ENCODE measurements at regions not wholly inside any gene's neighbourhood (a gene's known extent, or its start where the extent isn't known, plus 50 kb on each side); places are given as distances from the start of the nearest gene placed in this dataset.
"Not testable (repeated sequence)": the region's sequence is repeated elsewhere in the genome, so short reads cannot be mapped to it uniquely, and the experiment has no call there.

DNA sequence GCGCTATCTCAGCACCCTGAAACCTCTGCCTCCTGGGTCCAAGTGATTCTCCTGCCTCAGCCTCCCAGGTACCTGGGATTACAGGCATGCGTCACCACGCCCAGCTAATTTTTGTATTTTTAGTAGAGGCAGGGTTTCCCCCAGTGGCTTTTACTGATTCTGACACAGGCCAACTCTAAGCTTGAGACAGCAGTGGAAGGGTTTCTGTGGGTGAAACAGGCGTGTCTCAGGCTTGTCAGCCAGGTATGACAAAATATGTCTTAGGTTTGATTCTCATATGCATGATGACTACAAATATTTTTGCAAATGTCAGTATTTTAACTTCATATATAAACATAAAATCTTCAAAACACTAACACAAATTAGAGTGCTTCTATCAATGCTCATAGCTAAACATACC lies 952.8 kb upstream of the CDH18 start:
- H3K27ac ChIP-seq, H3K4me3 ChIP-seq, H3K9me3 ChIP-seq, ATAC-seq, H3K36me3 ChIP-seq, H3K27me3 ChIP-seq, H3K4me1 ChIP-seq: not testable (repeated sequence)
- WGBS, 2 donors (ENCODE audit: low coverage in 1 of 2): no CpG with 5 or more reads among the region's 4 CpGs

DNA sequence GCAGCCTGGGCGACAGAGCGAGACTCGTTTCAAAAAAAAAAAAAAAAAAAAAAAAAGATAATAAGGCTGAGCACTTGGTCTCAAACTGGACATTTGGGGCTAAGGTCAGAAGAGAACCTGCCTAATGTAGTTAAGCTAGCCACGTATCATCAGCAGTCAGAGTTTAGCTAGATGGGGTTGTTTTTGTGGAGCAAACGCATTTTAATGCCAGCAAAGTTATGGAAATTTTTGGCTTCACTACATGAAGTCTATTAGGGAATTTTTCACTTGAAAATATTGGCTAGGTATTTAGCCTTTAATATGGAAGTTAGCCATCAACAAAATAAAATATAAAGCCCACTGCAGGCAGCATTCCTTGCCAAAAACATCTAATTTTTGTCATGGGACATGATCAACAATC lies 902.9 kb upstream of the CDH18 start:
- WGBS, 2 donors (ENCODE audit: low coverage in 1 of 2): 51 to 65% methylated on average over 2 of the region's 5 CpGs
- H3K4me1 ChIP-seq, ATAC-seq, H3K27ac ChIP-seq, H3K27me3 ChIP-seq, H3K36me3 ChIP-seq, H3K9me3 ChIP-seq, H3K4me3 ChIP-seq: not testable (repeated sequence)

DNA sequence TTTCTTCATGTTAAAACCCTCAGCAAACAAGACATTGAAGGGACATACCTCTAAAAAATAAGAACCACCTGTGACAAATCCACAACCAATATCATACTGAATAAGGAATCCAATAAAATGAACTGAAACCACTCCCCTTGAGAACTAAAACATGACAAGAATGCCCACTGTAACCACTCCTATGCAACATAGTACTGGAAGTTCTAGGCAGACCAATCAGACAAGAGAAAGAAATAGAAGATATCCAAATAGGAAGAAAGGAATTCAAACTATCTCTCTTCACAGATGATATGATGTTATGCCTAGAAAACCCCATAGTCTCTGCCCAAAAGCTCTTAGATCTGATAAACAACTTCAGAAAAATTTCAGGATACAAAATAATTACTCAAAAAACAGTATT lies 887.7 kb upstream of the CDH18 start:
- H3K9me3 ChIP-seq, H3K27ac ChIP-seq, H3K36me3 ChIP-seq, ATAC-seq, H3K27me3 ChIP-seq, H3K4me1 ChIP-seq, H3K4me3 ChIP-seq: not testable (repeated sequence)

DNA sequence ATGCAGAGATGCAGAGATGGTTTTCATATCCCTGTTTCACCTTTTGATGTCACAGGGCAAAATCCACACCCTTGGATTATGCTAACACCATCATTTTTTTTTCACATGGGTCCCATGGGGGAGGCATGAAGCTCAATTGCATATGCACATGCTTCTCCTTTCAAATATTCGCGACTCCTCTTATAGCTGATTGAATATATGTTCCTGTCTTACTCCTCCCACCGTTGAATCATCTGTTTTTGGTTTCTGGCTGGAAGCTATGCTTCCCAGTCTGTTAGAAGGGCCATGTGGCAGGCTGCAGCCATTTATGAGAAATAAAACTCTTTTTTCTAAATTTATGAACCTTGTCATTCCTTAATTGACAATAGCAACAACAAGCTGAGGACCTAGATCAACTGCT lies 877.9 kb upstream of the CDH18 start:
- no CpG with 5 or more reads among the region's 3 CpGs for WGBS, 2 donors (ENCODE audit: low coverage in 1 of 2)
- H3K4me1 ChIP-seq, H3K4me3 ChIP-seq: not testable (repeated sequence)

DNA sequence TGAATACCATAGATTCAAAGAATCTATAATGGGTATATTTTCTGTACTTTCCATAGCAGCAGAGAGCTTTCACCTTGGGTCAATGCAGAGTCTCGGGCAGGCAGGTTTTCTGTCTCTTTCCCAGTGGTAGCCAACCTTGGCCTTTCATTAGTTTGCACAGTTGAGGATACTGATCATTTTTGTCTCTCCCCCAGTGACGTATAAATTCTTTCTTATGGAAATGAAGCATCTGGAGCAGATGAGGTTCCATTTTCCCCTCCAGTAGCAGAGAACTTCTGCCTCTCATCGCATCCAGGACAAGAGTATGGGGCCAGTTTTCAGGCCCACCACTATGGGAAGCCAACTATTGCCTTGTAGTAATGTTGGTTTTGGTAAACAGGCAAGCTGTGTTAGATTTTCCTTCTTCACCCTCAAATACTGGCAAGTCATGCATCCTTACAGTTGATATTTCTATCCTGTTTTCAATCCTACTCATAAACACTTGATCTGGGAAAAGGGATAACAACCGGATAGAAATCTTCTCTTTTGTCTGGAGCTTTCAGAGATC lies 845.2 kb upstream of the CDH18 start:
- H3K4me1 ChIP-seq: no peaks in the 10 kb centered on the region
- no peaks in the 10 kb centered on the region for H3K36me3 ChIP-seq
- 63 to 81% methylated on average over 3 to 4 of the region's 4 CpGs for WGBS, 2 donors (ENCODE audit: low coverage in 1 of 2)
- no peak overlapping the region for H3K27ac ChIP-seq
- TF ChIP-seq POLR2AphosphoS5 (IDR thresholded peaks at IDR 0.05) (no peak), POLR2A (IDR thresholded peaks at IDR 0.05) (no peak), EP300 (IDR thresholded peaks at IDR 0.05) (no peak)
- TF ChIP-seq, protein P1, sequence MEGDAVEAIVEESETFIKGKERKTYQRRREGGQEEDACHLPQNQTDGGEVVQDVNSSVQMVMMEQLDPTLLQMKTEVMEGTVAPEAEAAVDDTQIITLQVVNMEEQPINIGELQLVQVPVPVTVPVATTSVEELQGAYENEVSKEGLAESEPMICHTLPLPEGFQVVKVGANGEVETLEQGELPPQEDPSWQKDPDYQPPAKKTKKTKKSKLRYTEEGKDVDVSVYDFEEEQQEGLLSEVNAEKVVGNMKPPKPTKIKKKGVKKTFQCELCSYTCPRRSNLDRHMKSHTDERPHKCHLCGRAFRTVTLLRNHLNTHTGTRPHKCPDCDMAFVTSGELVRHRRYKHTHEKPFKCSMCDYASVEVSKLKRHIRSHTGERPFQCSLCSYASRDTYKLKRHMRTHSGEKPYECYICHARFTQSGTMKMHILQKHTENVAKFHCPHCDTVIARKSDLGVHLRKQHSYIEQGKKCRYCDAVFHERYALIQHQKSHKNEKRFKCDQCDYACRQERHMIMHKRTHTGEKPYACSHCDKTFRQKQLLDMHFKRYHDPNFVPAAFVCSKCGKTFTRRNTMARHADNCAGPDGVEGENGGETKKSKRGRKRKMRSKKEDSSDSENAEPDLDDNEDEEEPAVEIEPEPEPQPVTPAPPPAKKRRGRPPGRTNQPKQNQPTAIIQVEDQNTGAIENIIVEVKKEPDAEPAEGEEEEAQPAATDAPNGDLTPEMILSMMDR (IDR thresholded peaks at IDR 0.05): no peak
- H3K9me3 ChIP-seq: no peaks in the 10 kb centered on the region
- no peak overlapping the region for H3K4me3 ChIP-seq
- no peaks in the 10 kb centered on the region for H3K27me3 ChIP-seq
- ATAC-seq: no peak

More for the DNA sequence above, 877.9 kb upstream of the CDH18 start:
- not testable (repeated sequence) for H3K9me3 ChIP-seq, H3K36me3 ChIP-seq, H3K27ac ChIP-seq, H3K27me3 ChIP-seq, ATAC-seq

DNA sequence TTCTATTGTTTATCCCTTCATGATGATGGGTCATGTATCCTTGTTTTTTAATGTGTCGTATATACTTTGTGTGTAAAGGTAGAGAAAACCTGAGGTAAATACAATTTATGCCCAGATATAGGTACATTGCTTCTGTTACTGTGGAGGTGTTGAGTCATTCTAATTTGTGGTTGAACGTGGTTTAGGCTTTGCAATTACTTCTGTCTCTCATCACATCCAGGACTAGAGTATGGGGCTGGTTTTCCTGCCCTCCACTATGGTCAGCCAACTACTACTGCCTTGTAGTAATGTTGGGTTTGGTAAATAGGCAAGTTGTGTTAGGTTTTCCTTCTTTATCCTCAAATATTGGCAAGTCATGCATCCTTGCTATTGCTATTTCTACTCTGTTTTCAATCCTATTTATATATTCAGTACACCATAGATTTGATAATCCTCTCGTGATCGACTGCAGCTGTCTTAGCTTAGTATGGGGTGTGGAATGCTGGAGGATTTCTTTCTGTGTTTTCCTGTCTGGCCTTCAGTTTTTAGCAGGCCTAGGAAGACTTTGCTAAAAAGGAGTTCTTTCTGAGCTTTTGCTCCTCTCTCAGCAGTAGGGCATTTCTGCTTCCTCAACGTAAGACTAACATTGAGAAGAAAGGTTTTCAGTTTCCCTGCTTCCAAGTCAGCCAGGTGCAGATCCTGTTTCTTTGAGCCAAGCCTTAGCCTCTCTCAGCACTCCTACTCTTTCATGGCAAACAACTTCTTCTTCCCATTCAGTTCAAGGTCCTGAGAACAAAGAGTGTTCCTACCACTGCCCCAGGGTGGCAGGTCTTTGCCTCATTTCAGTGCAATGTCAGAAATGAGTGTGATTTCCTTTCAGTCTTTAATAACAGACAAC lies 844.4 kb upstream of the CDH18 start:
- Histone ChIP-seq H3K27ac (no peak overlapping the region), H3K4me1 (no peaks in the 10 kb centered on the region), H3K36me3 (no peaks in the 10 kb centered on the region), H3K9me3 (no peaks in the 10 kb centered on the region), H3K4me3 (no peak overlapping the region), H3K27me3 (no peaks in the 10 kb centered on the region)
- WGBS, 2 donors (ENCODE audit: low coverage in 1 of 2): 51 to 76% methylated on average over 5 of the region's 5 CpGs
- TF ChIP-seq EP300 (IDR thresholded peaks at IDR 0.05) (no peak), POLR2AphosphoS5 (IDR thresholded peaks at IDR 0.05) (no peak), POLR2A (IDR thresholded peaks at IDR 0.05) (no peak)
- TF ChIP-seq, protein P1 (IDR thresholded peaks at IDR 0.05): no peak
- ATAC-seq: no peak

DNA sequence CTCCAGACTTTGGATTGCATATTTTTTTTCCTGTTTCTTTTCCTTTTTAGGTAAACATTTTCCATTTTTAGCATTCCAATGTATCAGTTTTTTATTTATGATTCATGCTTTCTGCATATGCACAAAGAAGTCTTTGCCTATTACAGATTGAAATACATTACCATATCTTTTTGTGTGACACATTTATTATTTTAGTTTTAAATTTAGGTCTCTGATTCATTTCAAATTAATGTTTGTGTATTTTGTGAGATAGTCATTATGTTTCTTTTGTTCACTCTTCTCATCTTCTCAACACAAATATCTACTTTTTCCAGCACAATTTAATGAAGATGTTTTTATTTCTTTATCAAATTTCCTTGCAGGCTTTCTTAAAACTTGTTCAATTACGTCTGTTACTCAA lies 838.0 kb upstream of the CDH18 start:
- H3K36me3 ChIP-seq, ATAC-seq: not testable (repeated sequence)
- WGBS, 2 donors (ENCODE audit: low coverage in 1 of 2): 63 to 86% methylated on average over 1 of the region's 1 CpG

DNA sequence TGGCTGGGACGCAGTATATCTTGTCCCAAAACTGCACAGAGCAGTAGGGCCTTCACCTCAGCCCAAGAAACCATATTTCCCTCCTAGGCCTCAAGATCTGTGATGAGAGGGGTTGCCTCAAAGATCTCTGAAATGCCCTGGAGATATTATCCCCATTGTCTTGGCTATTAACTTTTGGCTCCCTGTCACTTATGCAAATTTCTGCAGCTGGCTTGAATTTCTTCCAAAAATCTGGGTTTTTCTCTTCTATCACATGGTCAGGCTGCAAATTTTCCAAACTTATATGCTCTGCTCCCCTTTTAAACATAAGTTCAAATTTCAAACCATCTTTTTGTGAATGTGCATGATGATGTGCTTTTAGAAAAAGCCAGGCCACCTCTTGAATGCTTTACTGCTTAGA lies 809.2 kb upstream of the CDH18 start:
- not testable (repeated sequence) for H3K4me3 ChIP-seq, H3K36me3 ChIP-seq, H3K27me3 ChIP-seq, H3K27ac ChIP-seq, ATAC-seq, H3K9me3 ChIP-seq, H3K4me1 ChIP-seq
- no CpG with 5 or more reads among the region's 1 CpG for WGBS, 2 donors (ENCODE audit: low coverage in 1 of 2)

More for the DNA sequence above, 838.0 kb upstream of the CDH18 start:
- H3K27ac ChIP-seq, H3K9me3 ChIP-seq, H3K4me1 ChIP-seq, H3K4me3 ChIP-seq, H3K27me3 ChIP-seq: not testable (repeated sequence)

DNA sequence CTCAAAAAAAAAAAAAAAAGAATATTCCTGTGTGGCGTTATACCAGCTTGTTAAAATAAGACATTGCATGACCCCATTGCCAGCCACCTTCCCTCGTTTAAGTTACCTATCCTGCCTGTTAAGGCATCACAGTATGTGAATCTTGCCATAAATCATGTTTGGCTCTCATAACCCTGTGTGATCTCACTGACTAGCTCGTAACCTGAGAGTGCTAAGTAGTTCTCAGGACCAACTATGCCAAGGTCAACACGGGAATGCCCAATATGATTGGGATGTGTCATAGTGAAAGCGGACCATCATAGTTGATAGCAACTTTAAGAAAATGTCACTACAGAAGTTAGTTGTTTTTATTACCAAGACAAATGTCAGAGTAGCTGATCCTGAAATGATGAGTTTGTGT lies 796.8 kb upstream of the CDH18 start:
- WGBS, 2 donors (ENCODE audit: low coverage in 1 of 2): 67 to 90% methylated on average over 2 of the region's 5 CpGs
- not testable (repeated sequence) for ATAC-seq

DNA sequence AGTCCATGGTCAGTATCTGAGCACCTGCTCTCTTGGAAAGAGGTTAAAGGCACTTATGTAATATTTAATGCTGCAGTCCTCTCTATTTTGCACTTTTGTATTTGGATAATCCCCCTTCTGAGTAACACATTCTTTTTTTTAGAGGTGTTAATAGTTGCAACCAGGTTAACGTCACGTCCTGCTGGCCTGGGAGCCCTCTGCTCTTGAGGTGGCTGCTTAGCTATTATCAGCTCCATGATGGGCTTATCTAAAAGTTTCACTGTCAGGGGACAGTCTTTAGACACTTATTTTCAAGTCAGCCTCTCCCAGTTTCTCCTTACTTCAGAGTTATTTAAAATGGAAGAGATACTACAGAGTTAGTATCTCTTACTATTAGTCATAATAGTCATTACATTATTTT lies 795.5 kb upstream of the CDH18 start:
- not testable (repeated sequence) for H3K36me3 ChIP-seq, H3K9me3 ChIP-seq, ATAC-seq, H3K4me3 ChIP-seq, H3K4me1 ChIP-seq, H3K27me3 ChIP-seq, H3K27ac ChIP-seq
- 40 to 53% methylated on average over 1 to 2 of the region's 2 CpGs for WGBS, 2 donors (ENCODE audit: low coverage in 1 of 2)

More for the DNA sequence above, 796.8 kb upstream of the CDH18 start:
- H3K4me3 ChIP-seq, H3K4me1 ChIP-seq, H3K27ac ChIP-seq, H3K9me3 ChIP-seq, H3K27me3 ChIP-seq, H3K36me3 ChIP-seq: not testable (repeated sequence)

DNA sequence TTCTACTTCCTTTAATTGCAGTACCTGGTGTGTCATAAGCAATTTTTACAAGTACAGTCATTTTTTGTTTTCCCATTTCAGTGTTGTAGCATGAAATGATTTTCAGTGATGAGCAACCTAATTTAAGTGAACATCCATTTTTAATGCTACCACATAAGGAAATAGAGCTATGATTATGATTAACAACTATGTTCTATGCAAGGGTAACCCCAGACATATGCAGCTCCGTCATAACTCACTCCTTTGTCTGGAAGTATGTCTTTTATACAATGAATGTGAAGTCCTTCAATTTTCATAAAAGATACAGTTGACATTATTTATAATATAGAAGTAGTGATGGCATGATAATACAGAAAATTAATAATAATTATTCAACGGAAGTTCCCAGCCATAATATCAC lies 783.3 kb upstream of the CDH18 start:
- ATAC-seq, H3K36me3 ChIP-seq: not testable (repeated sequence)
- WGBS, 2 donors (ENCODE audit: low coverage in 1 of 2): 43 to 60% methylated on average over 2 of the region's 2 CpGs

More for the DNA sequence above, 783.3 kb upstream of the CDH18 start:
- H3K27ac ChIP-seq, H3K4me3 ChIP-seq, H3K9me3 ChIP-seq, H3K4me1 ChIP-seq, H3K27me3 ChIP-seq: not testable (repeated sequence)
